SK-N-SH (cell line): ENCODE measurements at regions not wholly inside any gene's neighbourhood (a gene's known extent, or its start where the extent isn't known, plus 50 kb on each side); places are given as distances from the start of the nearest gene placed in this dataset.

ENCODE experiments used
- FOXM1 ChIP-seq: IDR thresholded peaks from 2 replicates; pipeline ENCODE4 v1.4.0; 2012; ENCODE audit warnings: low read depth, mild to moderate bottlenecking
- YY1 ChIP-seq: IDR thresholded peaks from 2 replicates; pipeline ENCODE4 v1.4.0; 2012; ENCODE audit warnings: low read depth, mild to moderate bottlenecking
- TF ChIP-seq, protein P1 (sequence below): fragments of 200-600 bp; sonication (generic); IDR thresholded peaks from 2 replicates; pipeline ENCODE4 v1.6.1; 2017; ENCODE audit warnings: antibody characterized with exemption, mild to moderate bottlenecking, moderate library complexity
- TF ChIP-seq, protein P2 (sequence below): IDR thresholded peaks from 2 replicates; pipeline ENCODE4 v1.4.0; 2012; ENCODE audit warnings: low read depth, borderline replicate concordance

DNA sequence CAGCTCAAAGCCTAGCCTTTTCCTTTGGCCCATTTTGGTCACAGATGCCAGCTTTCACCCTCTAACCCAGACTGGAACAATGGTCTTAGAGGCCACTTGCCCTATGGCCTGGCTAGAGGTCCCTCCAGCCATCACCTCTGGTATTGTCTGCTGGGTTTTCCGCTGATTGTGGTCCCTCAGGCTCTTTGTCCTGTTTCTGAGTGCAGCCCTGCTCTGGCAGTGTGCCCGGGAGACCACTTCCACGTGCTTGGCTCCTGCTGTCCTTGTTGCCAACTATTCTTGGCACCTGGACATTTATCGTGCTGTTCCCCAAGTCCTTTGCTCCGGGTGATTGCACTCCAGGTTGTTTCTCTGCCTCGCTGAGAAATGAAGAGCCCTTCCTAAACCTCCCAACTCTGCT lies 53.3 kb upstream of the FAM180A start:
- TF ChIP-seq, protein P1, sequence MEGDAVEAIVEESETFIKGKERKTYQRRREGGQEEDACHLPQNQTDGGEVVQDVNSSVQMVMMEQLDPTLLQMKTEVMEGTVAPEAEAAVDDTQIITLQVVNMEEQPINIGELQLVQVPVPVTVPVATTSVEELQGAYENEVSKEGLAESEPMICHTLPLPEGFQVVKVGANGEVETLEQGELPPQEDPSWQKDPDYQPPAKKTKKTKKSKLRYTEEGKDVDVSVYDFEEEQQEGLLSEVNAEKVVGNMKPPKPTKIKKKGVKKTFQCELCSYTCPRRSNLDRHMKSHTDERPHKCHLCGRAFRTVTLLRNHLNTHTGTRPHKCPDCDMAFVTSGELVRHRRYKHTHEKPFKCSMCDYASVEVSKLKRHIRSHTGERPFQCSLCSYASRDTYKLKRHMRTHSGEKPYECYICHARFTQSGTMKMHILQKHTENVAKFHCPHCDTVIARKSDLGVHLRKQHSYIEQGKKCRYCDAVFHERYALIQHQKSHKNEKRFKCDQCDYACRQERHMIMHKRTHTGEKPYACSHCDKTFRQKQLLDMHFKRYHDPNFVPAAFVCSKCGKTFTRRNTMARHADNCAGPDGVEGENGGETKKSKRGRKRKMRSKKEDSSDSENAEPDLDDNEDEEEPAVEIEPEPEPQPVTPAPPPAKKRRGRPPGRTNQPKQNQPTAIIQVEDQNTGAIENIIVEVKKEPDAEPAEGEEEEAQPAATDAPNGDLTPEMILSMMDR, result no peak
- no peak for TF ChIP-seq YY1
- TF ChIP-seq FOXM1, result no peak
- TF ChIP-seq, protein P2, sequence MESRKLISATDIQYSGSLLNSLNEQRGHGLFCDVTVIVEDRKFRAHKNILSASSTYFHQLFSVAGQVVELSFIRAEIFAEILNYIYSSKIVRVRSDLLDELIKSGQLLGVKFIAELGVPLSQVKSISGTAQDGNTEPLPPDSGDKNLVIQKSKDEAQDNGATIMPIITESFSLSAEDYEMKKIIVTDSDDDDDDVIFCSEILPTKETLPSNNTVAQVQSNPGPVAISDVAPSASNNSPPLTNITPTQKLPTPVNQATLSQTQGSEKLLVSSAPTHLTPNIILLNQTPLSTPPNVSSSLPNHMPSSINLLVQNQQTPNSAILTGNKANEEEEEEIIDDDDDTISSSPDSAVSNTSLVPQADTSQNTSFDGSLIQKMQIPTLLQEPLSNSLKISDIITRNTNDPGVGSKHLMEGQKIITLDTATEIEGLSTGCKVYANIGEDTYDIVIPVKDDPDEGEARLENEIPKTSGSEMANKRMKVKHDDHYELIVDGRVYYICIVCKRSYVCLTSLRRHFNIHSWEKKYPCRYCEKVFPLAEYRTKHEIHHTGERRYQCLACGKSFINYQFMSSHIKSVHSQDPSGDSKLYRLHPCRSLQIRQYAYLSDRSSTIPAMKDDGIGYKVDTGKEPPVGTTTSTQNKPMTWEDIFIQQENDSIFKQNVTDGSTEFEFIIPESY, result no peak
